ENCODE measurements at regions not wholly inside any gene's neighbourhood (a gene's known extent, or its start where the extent isn't known, plus 50 kb on each side); places are given as distances from the start of the nearest gene placed in this dataset.

DNA sequence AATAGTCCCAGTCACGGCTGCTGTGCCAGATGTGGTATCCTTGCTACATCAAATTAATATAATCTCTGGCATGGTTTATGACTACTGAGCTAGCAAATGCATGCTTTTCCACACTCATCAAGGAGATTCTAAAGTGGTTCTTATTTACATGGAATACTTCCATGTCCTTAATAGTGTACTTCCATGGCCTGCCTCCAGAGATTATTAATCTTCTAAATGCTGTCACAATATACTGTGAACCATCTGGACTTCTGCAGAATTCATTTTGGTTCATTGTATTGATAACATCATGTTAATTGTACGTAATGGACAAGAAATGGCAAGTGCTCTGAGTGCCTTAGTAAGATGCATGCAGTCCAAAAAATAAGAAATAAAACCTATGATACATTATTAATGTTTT lies 230.8 kb downstream of the NUAK1 start:
- TF ChIP-seq, protein P1, sequence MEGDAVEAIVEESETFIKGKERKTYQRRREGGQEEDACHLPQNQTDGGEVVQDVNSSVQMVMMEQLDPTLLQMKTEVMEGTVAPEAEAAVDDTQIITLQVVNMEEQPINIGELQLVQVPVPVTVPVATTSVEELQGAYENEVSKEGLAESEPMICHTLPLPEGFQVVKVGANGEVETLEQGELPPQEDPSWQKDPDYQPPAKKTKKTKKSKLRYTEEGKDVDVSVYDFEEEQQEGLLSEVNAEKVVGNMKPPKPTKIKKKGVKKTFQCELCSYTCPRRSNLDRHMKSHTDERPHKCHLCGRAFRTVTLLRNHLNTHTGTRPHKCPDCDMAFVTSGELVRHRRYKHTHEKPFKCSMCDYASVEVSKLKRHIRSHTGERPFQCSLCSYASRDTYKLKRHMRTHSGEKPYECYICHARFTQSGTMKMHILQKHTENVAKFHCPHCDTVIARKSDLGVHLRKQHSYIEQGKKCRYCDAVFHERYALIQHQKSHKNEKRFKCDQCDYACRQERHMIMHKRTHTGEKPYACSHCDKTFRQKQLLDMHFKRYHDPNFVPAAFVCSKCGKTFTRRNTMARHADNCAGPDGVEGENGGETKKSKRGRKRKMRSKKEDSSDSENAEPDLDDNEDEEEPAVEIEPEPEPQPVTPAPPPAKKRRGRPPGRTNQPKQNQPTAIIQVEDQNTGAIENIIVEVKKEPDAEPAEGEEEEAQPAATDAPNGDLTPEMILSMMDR (IDR thresholded peaks at IDR 0.05): no peak
- TF ChIP-seq POLR2A (IDR thresholded peaks at IDR 0.05): no peak

All from uterus (tissue), 2 donors.